CD4-positive, alpha-beta T cell (primary cell): ENCODE measurements at regions not wholly inside any gene's neighbourhood (a gene's known extent, or its start where the extent isn't known, plus 50 kb on each side); places are given as distances from the start of the nearest gene placed in this dataset.

Experiments used
- ATAC-seq: fragments of 200-7000 bp; cut with Tn5 transposase; one replicate; pipeline ENCODE4 v1.10.0; 2022; ENCODE audit warnings: mild to moderate bottlenecking; ENCODE audit not compliant: poor library complexity
- CTCF ChIA-PET: fragments of 350-600 bp; sonication (Branson Sonifier 250); formaldehyde crosslinking; loops from one replicate; lab custom pipeline; 2021; ENCODE audit warnings: antibody characterized with exemption, inconsistent platforms; lab: Charles Lee
- POLR2A ChIA-PET: fragments of 350-600 bp; sonication (Branson Sonifier 250); formaldehyde crosslinking; loops from one replicate; lab custom pipeline; 2021; ENCODE audit warnings: antibody characterized with exemption, inconsistent platforms; lab: Charles Lee
- DNase-seq, 14 experiments: peaks; one replicate each; pipeline ENCODE4 v3.0.0-alpha.2; 2013 to 2020; ENCODE audit warnings: mixed read lengths in 2 of 14
- H3K27ac ChIP-seq, 2 donors: one replicate each; pipeline versions ENCODE4 v1.5.1 to v1.7.0; 2013; ENCODE audit warnings: low read length in 2 of 2, low read depth in 1 of 2, mild to moderate bottlenecking in 1 of 2
- H3K27me3 ChIP-seq, 2 experiments: 1 replicate in 1 of 2; 2 replicates in 1 of 2; pipeline versions ENCODE4 v1.6.1 to v1.7.0; 2013; ENCODE audit warnings: low read length in 2 of 2, control low read depth in 1 of 2, mild to moderate bottlenecking in 1 of 2, moderate library complexity in 1 of 2; ENCODE audit not compliant: insufficient read depth in 2 of 2, control insufficient read depth in 1 of 2
- H3K36me3 ChIP-seq: one replicate; pipeline ENCODE4 v1.6.1; 2013; ENCODE audit warnings: low read length, control low read depth; ENCODE audit not compliant: insufficient read depth
- H3K4me1 ChIP-seq: one replicate; pipeline ENCODE4 v1.6.1; 2013; ENCODE audit warnings: low read length, control low read depth; ENCODE audit not compliant: insufficient read depth
- H3K4me3 ChIP-seq: one replicate; pipeline ENCODE4 v1.5.1; 2013; ENCODE audit warnings: mild to moderate bottlenecking, low read length, moderate library complexity
- H3K9me3 ChIP-seq, 2 experiments: 1 replicate in 1 of 2; 2 replicates in 1 of 2; pipeline versions ENCODE4 v1.6.1 to v1.7.0; 2013; ENCODE audit warnings: low read length in 2 of 2, mild to moderate bottlenecking in 2 of 2, control low read depth in 1 of 2, moderate library complexity in 1 of 2; ENCODE audit not compliant: control insufficient read depth in 1 of 2, insufficient read depth in 1 of 2
- H3K27ac Mint-ChIP-seq: one replicate; pipeline ENCODE4 v1.8.0; 2020; ENCODE audit warnings: mixed read lengths
- H3K27me3 Mint-ChIP-seq: one replicate; pipeline ENCODE4 v1.8.0; 2021; ENCODE audit warnings: mixed read lengths
- H3K36me3 Mint-ChIP-seq: one replicate; pipeline ENCODE4 v1.8.0; 2021; ENCODE audit warnings: low read depth, mixed read lengths
- H3K4me1 Mint-ChIP-seq: one replicate; pipeline ENCODE4 v1.8.0; 2021; ENCODE audit warnings: low read depth, mixed read lengths
- H3K4me3 Mint-ChIP-seq: one replicate; pipeline ENCODE4 v1.8.0; 2020; ENCODE audit warnings: mild to moderate bottlenecking, mixed read lengths
- H3K9me3 Mint-ChIP-seq: one replicate; pipeline ENCODE4 v1.8.0; 2020; ENCODE audit warnings: mixed read lengths
- CTCF ChIP-seq: fragments of 200-600 bp; IDR thresholded peaks from one replicate; pipeline ENCODE4 v1.8.0; 2022; ENCODE audit warnings: antibody characterized with exemption, mild to moderate bottlenecking
- intact Hi-C, 2 experiments: fragments of 100-400 bp; cut with DNase I in 1 of 2; cut with micrococcal nuclease in 1 of 2; formaldehyde crosslinking; loops; one replicate each; pipeline versions ENCODE4 v1.15.1 to v1.9.0; 2023 to 2025; cut with DNase I, micrococcal nuclease

DNA sequence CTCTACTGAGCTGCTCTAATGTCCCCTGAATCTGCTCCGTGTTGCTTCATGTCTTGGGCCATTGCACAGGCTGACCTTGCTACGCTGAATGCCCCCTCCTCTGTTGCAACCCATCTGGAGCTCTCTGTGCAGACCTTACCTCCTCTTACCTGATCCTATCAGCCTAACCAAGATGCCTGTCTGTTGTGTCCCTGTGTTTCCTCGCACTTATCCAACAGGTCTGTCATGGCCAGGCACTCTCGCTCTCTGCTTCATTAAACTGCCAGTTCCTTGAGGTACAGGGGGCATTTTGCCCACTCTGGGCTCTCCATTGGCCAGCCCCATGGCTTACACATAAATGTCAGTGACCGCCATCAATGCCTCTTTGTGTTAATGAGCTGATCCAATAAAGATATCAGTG is 277.7 kb upstream of the TSHZ3 start:
- H3K4me1 Mint-ChIP-seq: no peaks in the 10 kb centered on the region
- H3K9me3 Mint-ChIP-seq: no peaks in the 10 kb centered on the region
- ChIA-PET POLR2A (no interaction called here), CTCF (no interaction called here)
- H3K27me3 ChIP-seq: no peaks in the 10 kb centered on the region
- H3K36me3 ChIP-seq: no peaks in the 10 kb centered on the region
- H3K27me3 Mint-ChIP-seq: no peaks in the 10 kb centered on the region
- no peaks in the 10 kb centered on the region for H3K36me3 Mint-ChIP-seq
- DNase-seq: no peak
- peaks cover 0 to 6% of the 10 kb centered on the region in 2 experiments for H3K9me3 ChIP-seq
- no peak overlapping the region for H3K4me3 Mint-ChIP-seq
- intact Hi-C loops: no loop called here
- no peak overlapping the region for H3K4me3 ChIP-seq
- no peaks in the 10 kb centered on the region for H3K4me1 ChIP-seq
- no peak overlapping the region for H3K27ac Mint-ChIP-seq
- no peak for TF ChIP-seq CTCF
- no peak for ATAC-seq
- no peak overlapping the region for H3K27ac ChIP-seq

DNA sequence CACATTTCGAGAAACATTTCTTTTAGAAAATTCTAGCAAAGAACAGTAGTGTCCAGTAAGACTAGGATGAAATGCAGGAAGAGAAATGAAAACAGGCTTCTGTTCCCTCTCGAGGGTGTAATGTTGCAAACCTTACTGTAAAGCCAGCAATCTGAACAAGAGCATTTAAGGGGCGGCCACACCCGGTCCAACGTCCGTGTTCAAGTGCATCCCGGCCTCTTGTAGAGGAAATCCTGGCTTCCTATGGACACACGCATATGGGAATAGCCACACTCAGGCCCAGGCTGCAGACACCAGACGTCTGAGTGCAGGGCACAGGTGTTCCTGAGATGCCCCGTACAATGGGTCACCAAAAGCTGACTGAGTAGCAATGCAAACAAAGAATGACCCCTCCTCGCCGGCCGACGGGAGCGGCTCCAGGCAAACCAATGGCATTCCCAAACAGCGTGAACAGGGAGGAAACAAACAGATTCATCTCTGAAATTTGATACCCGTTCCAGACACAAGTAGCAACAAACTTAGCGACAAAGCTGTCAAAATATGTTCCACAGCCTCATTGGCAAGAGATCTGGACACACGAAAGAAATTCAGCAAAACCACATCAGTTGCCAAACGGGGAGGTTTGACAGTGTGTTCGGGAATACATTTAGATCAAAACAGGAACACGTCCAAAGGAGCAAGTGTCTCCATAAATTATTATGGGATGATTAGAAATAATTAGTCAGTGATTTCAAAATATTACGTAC is 278.6 kb upstream of the TSHZ3 start:
- Histone ChIP-seq H3K27me3 (no peaks in the 10 kb centered on the region), H3K9me3 (peaks cover 0 to 2% of the 10 kb centered on the region in 2 experiments), H3K36me3 (no peaks in the 10 kb centered on the region), H3K4me1 (no peaks in the 10 kb centered on the region), H3K4me3 (no peak overlapping the region), H3K27ac (no peak overlapping the region)
- intact Hi-C loops: no loop called here
- CTCF ChIA-PET: no interaction called here
- ATAC-seq (no peak), DNase-seq (no peak)
- TF ChIP-seq CTCF: no peak
- Mint-ChIP-seq H3K4me1 (no peaks in the 10 kb centered on the region), H3K4me3 (no peak overlapping the region), H3K27ac (no peak overlapping the region), H3K36me3 (no peaks in the 10 kb centered on the region), H3K27me3 (no peaks in the 10 kb centered on the region), H3K9me3 (no peaks in the 10 kb centered on the region)
- POLR2A ChIA-PET: no interaction called here

DNA sequence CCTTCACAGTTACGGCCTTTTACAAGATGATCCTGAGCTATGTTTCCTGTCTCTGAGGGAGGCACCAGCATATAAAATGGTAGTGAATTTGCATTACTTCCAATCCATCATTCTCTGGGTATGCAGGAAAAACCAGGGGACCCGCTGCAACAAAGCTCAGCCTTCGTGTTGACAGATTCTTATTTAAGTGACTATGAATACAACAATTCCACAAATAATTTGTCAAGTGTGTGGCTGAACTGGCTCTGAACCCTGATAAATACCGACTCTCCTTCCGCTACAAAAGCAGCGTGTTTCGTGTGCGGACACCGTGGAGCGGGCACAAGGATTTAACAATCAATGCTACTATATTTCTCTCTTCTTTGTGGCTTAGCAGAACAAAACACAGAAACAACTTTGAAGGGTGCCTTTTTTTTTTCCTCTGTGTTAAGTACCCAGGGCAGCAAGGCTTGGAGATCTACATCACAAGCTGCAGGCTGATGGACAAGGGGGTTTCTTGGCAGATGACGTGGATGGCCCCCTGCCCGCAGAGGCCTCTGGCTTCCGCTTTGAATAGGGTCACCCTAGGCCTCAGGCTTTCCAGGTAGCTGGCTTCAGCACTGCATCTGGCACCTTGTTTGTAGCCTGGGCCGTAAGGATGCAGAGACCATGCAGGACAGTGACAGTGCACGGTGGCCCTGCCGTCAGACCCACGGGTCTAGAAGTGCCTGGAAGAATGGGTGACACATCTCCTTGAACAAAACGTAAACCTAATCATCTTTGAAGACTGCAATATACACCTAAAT is 280.5 kb upstream of the TSHZ3 start:
- intact Hi-C loops: no loop called here
- Histone ChIP-seq H3K27me3 (no peaks in the 10 kb centered on the region), H3K9me3 (no peaks in the 10 kb centered on the region), H3K27ac (no peak overlapping the region), H3K4me1 (no peaks in the 10 kb centered on the region), H3K36me3 (no peaks in the 10 kb centered on the region), H3K4me3 (no peak overlapping the region)
- no peaks in the 10 kb centered on the region for H3K4me1 Mint-ChIP-seq
- CTCF ChIA-PET: no interaction called here
- H3K27ac Mint-ChIP-seq: no peak overlapping the region
- ATAC-seq (no peak), DNase-seq (no peak)
- no peaks in the 10 kb centered on the region for H3K27me3 Mint-ChIP-seq
- H3K4me3 Mint-ChIP-seq: no peak overlapping the region
- TF ChIP-seq CTCF: no peak
- POLR2A ChIA-PET: no interaction called here
- H3K36me3 Mint-ChIP-seq: no peaks in the 10 kb centered on the region
- H3K9me3 Mint-ChIP-seq: no peaks in the 10 kb centered on the region
